ACC112 (cell line): ENCODE measurements at regions not wholly inside any gene's neighbourhood (a gene's known extent, or its start where the extent isn't known, plus 50 kb on each side); places are given as distances from the start of the nearest gene placed in this dataset.

Source experiments
- H2AFZ ChIP-seq: fragments of 200-600 bp; sonication (generic); one replicate; pipeline ENCODE4 v1.6.0; 2017; ENCODE audit warnings: antibody characterized with exemption, low read length; ENCODE audit not compliant: unreplicated experiment
- H3K27ac ChIP-seq: fragments of 200-600 bp; sonication (generic); 2 replicates; pipeline ENCODE4 v1.5.1; 2014; ENCODE audit warnings: low read depth, mild to moderate bottlenecking, antibody characterized with exemption, low read length, moderate library complexity
- H3K27me3 ChIP-seq: fragments of 200-600 bp; sonication (generic); 2 replicates; pipeline ENCODE4 v1.6.1; 2014; ENCODE audit warnings: mild to moderate bottlenecking, antibody characterized with exemption, low read length, moderate library complexity, mixed read lengths; ENCODE audit not compliant: insufficient read depth
- H3K36me3 ChIP-seq: fragments of 200-600 bp; sonication (generic); 2 replicates; pipeline ENCODE4 v1.6.1; 2016; ENCODE audit warnings: mild to moderate bottlenecking, antibody characterized with exemption, low read length, moderate library complexity, mixed read lengths; ENCODE audit not compliant: insufficient read depth
- H3K4me1 ChIP-seq: fragments of 200-600 bp; sonication (generic); one replicate; pipeline ENCODE4 v1.6.1; 2016; ENCODE audit warnings: low read length, mixed read lengths; ENCODE audit not compliant: insufficient read depth, unreplicated experiment, control insufficient read depth
- H3K4me3 ChIP-seq: fragments of 200-600 bp; sonication (generic); 2 replicates; pipeline ENCODE4 v1.5.1; 2014; ENCODE audit warnings: mild to moderate bottlenecking, low read depth, low read length
- H3K79me2 ChIP-seq: fragments of 200-600 bp; sonication (generic); one replicate; pipeline ENCODE4 v1.6.0; 2016; ENCODE audit warnings: low read length; ENCODE audit not compliant: control insufficient read depth, unreplicated experiment, insufficient read depth

GRCh38 chr11:116137753-116138152 lies 633.5 kb upstream of the CADM1 start:
- H3K4me1 ChIP-seq, result no peaks in the 10 kb centered on the region
- H3K4me3 ChIP-seq, result no peak overlapping the region
- H3K27me3 ChIP-seq, result no peaks in the 10 kb centered on the region
- H3K27ac ChIP-seq, result no peak overlapping the region
- no peaks in the 10 kb centered on the region for H3K36me3 ChIP-seq
- H2AFZ ChIP-seq, result no peak overlapping the region
- H3K79me2 ChIP-seq, result no peaks in the 10 kb centered on the region

GRCh38 chr11:116136987-116137674 lies 632.9 kb upstream of the CADM1 start:
- Histone ChIP-seq H3K4me1 (no peaks in the 10 kb centered on the region), H3K4me3 (no peak overlapping the region), H2AFZ (no peak overlapping the region), H3K27ac (no peak overlapping the region), H3K36me3 (no peaks in the 10 kb centered on the region), H3K79me2 (no peaks in the 10 kb centered on the region), H3K27me3 (no peaks in the 10 kb centered on the region)

- H3K36me3 ChIP-seq, result no peaks in the 10 kb centered on the region
- H3K79me2 ChIP-seq, result no peaks in the 10 kb centered on the region
- no peak overlapping the region for H3K4me3 ChIP-seq
- H3K4me1 ChIP-seq, result no peaks in the 10 kb centered on the region
- no peak overlapping the region for H2AFZ ChIP-seq
- H3K27ac ChIP-seq, result no peak overlapping the region
- H3K27me3 ChIP-seq, result no peaks in the 10 kb centered on the region
These were observed 631.7 kb upstream of the CADM1 start for GRCh38 chr11:116135891-116136290.

- no peak overlapping the region for H2AFZ ChIP-seq
- H3K36me3 ChIP-seq, result no peaks in the 10 kb centered on the region
- no peaks in the 10 kb centered on the region for H3K79me2 ChIP-seq
- H3K27ac ChIP-seq, result no peak overlapping the region
- H3K4me1 ChIP-seq, result no peaks in the 10 kb centered on the region
- no peaks in the 10 kb centered on the region for H3K27me3 ChIP-seq
- H3K4me3 ChIP-seq, result no peak overlapping the region
These were observed 630.2 kb upstream of the CADM1 start for GRCh38 chr11:116134450-116134849.

- no peak overlapping the region for H3K27ac ChIP-seq
- H2AFZ ChIP-seq, result no peak overlapping the region
- H3K4me1 ChIP-seq, result no peaks in the 10 kb centered on the region
- no peaks in the 10 kb centered on the region for H3K27me3 ChIP-seq
- H3K79me2 ChIP-seq, result no peaks in the 10 kb centered on the region
- no peak overlapping the region for H3K4me3 ChIP-seq
- no peaks in the 10 kb centered on the region for H3K36me3 ChIP-seq
These were observed 628.2 kb upstream of the CADM1 start for GRCh38 chr11:116132273-116132978.

- H3K27ac ChIP-seq, result no peak overlapping the region
- H3K36me3 ChIP-seq, result no peaks in the 10 kb centered on the region
- H3K79me2 ChIP-seq, result no peaks in the 10 kb centered on the region
- no peaks in the 10 kb centered on the region for H3K4me1 ChIP-seq
- no peaks in the 10 kb centered on the region for H3K27me3 ChIP-seq
- H3K4me3 ChIP-seq, result no peak overlapping the region
- no peak overlapping the region for H2AFZ ChIP-seq
These were observed 625.9 kb upstream of the CADM1 start for GRCh38 chr11:116130122-116130521.

GRCh38 chr11:116129456-116129855 lies 625.2 kb upstream of the CADM1 start:
- Histone ChIP-seq H3K4me1 (no peaks in the 10 kb centered on the region), H3K4me3 (no peak overlapping the region), H2AFZ (no peak overlapping the region), H3K27ac (no peak overlapping the region), H3K36me3 (no peaks in the 10 kb centered on the region), H3K27me3 (no peaks in the 10 kb centered on the region), H3K79me2 (no peaks in the 10 kb centered on the region)

- no peak overlapping the region for H3K27ac ChIP-seq
- no peaks in the 10 kb centered on the region for H3K79me2 ChIP-seq
- no peaks in the 10 kb centered on the region for H3K27me3 ChIP-seq
- no peaks in the 10 kb centered on the region for H3K4me1 ChIP-seq
- H3K4me3 ChIP-seq, result no peak overlapping the region
- no peaks in the 10 kb centered on the region for H3K36me3 ChIP-seq
- H2AFZ ChIP-seq, result no peak overlapping the region
These were observed 622.3 kb upstream of the CADM1 start for GRCh38 chr11:116126562-116126961.

- Histone ChIP-seq H3K4me3 (no peak overlapping the region), H2AFZ (no peak overlapping the region), H3K36me3 (no peaks in the 10 kb centered on the region), H3K79me2 (no peaks in the 10 kb centered on the region), H3K27ac (no peak overlapping the region), H3K27me3 (no peaks in the 10 kb centered on the region), H3K4me1 (no peaks in the 10 kb centered on the region)
These were observed 620.9 kb upstream of the CADM1 start for GRCh38 chr11:116124922-116125714.

GRCh38 chr11:116123739-116124138 lies 619.5 kb upstream of the CADM1 start:
- Histone ChIP-seq H2AFZ (no peak overlapping the region), H3K27ac (no peak overlapping the region), H3K79me2 (no peaks in the 10 kb centered on the region), H3K4me1 (no peaks in the 10 kb centered on the region), H3K36me3 (no peaks in the 10 kb centered on the region), H3K4me3 (no peak overlapping the region), H3K27me3 (no peaks in the 10 kb centered on the region)
